Adrenal gland (tissue), 5 donors: ENCODE measurements at regions not wholly inside any gene's neighbourhood (a gene's known extent, or its start where the extent isn't known, plus 50 kb on each side); places are given as distances from the start of the nearest gene placed in this dataset.

Experiments
- POLR2A ChIP-seq, 2 donors: fragments of 450-650 bp; IDR thresholded peaks; one replicate each; pipeline ENCODE4 v1.6.1; 2017; ENCODE audit warnings: antibody characterized with exemption in 2 of 2, mild to moderate bottlenecking in 2 of 2, moderate library complexity in 1 of 2
- TF ChIP-seq, protein P1 (sequence below), 6 experiments: fragments of 450-650 bp in 4 of 6; fragments of 200-600 bp in 2 of 6; sonication (generic) in 1 of 6; IDR thresholded peaks; 1 replicate in 5 of 6; 2 replicates in 1 of 6; pipeline versions ENCODE4 v1.5.1 to v1.8.0; 2016 to 2021; ENCODE audit warnings: antibody characterized with exemption in 6 of 6, mild to moderate bottlenecking in 2 of 6, moderate library complexity in 1 of 6
- donor health status: DM: no; HTN: no; CAD: no.

DNA sequence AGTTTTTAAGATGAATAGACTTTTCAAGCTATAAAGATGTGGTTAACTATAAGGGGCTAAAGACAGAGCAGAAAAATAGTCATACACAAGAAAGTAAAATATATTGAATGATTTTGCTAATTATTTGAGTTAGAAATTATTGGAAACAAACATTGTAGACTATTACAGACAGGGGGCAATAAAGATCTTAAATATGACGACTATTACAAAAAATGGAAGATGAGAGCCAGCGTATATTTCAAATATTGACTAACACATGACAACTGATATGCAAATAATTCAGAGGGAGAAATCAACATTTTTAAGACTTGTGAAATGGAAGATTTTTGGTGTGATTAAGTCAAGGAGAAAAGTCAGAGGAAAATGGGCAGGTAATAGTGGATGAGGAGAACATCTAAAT, 520.2 kb upstream of the NUDT12 start:
- TF ChIP-seq, protein P1, sequence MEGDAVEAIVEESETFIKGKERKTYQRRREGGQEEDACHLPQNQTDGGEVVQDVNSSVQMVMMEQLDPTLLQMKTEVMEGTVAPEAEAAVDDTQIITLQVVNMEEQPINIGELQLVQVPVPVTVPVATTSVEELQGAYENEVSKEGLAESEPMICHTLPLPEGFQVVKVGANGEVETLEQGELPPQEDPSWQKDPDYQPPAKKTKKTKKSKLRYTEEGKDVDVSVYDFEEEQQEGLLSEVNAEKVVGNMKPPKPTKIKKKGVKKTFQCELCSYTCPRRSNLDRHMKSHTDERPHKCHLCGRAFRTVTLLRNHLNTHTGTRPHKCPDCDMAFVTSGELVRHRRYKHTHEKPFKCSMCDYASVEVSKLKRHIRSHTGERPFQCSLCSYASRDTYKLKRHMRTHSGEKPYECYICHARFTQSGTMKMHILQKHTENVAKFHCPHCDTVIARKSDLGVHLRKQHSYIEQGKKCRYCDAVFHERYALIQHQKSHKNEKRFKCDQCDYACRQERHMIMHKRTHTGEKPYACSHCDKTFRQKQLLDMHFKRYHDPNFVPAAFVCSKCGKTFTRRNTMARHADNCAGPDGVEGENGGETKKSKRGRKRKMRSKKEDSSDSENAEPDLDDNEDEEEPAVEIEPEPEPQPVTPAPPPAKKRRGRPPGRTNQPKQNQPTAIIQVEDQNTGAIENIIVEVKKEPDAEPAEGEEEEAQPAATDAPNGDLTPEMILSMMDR (IDR thresholded peaks at IDR 0.05), result no peak
- TF ChIP-seq POLR2A (IDR thresholded peaks at IDR 0.05), result no peak
